ENCODE measurements at regions not wholly inside any gene's neighbourhood (a gene's known extent, or its start where the extent isn't known, plus 50 kb on each side); places are given as distances from the start of the nearest gene placed in this dataset.
"Not testable (repeated sequence)": the region's sequence is repeated elsewhere in the genome, so short reads cannot be mapped to it uniquely, and the experiment has no call there.

- Histone ChIP-seq H4K20me1 (ENCODE audit: insufficient read depth, low read depth, low read length) (no peaks in the 10 kb centered on the region), H3K9me3 (ENCODE audit: low read length) (peaks cover 7% of the 10 kb centered on the region)
Observed at GRCh38 chr3:144815655-144816054, 844.0 kb downstream of the DIPK2A start.

DNA sequence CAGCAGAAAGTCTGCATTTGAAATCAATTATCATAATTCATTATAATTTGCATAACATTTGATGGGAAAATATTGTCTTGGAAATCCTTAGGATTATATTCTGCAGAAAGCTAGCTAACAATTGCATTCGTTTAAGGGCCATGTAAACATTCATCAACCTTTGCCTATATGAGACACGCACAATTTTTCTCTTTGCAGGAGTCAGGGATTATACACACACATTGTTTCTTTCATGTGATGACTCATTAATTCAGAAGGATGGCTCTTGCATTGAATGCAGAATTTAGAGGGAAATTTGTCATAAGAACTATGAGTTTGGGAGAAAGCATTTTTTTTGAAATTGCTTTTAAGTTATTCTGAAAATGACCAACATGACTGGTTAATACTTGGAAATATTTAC is 844.7 kb downstream of the DIPK2A start:
- no peaks in the 10 kb centered on the region for H3K9me2 ChIP-seq (replicated peaks; ENCODE audit: insufficient read depth, low read length)
- no peak overlapping the region for H3K4me2 ChIP-seq (ENCODE audit: low read depth, low read length, poor library complexity, severe bottlenecking)
- H3K27ac ChIP-seq (ENCODE audit: low read length): no peak overlapping the region

More at GRCh38 chr3:144815655-144816054, 844.0 kb downstream of the DIPK2A start:
- Histone ChIP-seq H3K9ac (ENCODE audit: low read length) (no peak overlapping the region), H3K9me2 (replicated peaks; ENCODE audit: insufficient read depth, low read length) (no peaks in the 10 kb centered on the region), H3K4me2 (ENCODE audit: low read depth, low read length, poor library complexity, severe bottlenecking) (no peak overlapping the region), H3K4me1 (ENCODE audit: low read length) (no peaks in the 10 kb centered on the region), H3K36me3 (ENCODE audit: insufficient read depth, low read length) (no peaks in the 10 kb centered on the region), H3K27me3 (ENCODE audit: low read length) (no peaks in the 10 kb centered on the region), H3K27ac (ENCODE audit: low read length) (no peak overlapping the region), H3K79me2 (ENCODE audit: low read length) (no peaks in the 10 kb centered on the region), H2AFZ (ENCODE audit: low read length) (no peak overlapping the region), H3K4me3 (ENCODE audit: low read length) (no peak overlapping the region)
- DNase-seq: no peak

GRCh38 chr3:144818973-144819372 is 847.4 kb downstream of the DIPK2A start:
- DNase-seq: no peak
- no peaks in the 10 kb centered on the region for H3K9me2 ChIP-seq (replicated peaks; ENCODE audit: insufficient read depth, low read length)
- H3K36me3 ChIP-seq (ENCODE audit: insufficient read depth, low read length): no peaks in the 10 kb centered on the region
- no peak overlapping the region for H3K27ac ChIP-seq (ENCODE audit: low read length)
- no peaks in the 10 kb centered on the region for H3K27me3 ChIP-seq (ENCODE audit: low read length)
- H3K9me3 ChIP-seq (ENCODE audit: low read length): peaks cover 11% of the 10 kb centered on the region
- H3K4me3 ChIP-seq (ENCODE audit: low read length): no peak overlapping the region
- no peak overlapping the region for H3K4me2 ChIP-seq (ENCODE audit: low read depth, low read length, poor library complexity, severe bottlenecking)
- no peaks in the 10 kb centered on the region for H3K4me1 ChIP-seq (ENCODE audit: low read length)
- H3K79me2 ChIP-seq (ENCODE audit: low read length): no peaks in the 10 kb centered on the region
- H3K9ac ChIP-seq (ENCODE audit: low read length): no peak overlapping the region
- H2AFZ ChIP-seq (ENCODE audit: low read length): no peak overlapping the region
- H4K20me1 ChIP-seq (ENCODE audit: insufficient read depth, low read depth, low read length): no peaks in the 10 kb centered on the region

More for the DNA sequence above, 844.7 kb downstream of the DIPK2A start:
- H3K27me3 ChIP-seq (ENCODE audit: low read length): no peaks in the 10 kb centered on the region
- no peak for DNase-seq
- H3K9ac ChIP-seq (ENCODE audit: low read length): no peak overlapping the region
- H3K4me1 ChIP-seq (ENCODE audit: low read length): no peaks in the 10 kb centered on the region
- H2AFZ ChIP-seq (ENCODE audit: low read length): no peak overlapping the region
- no peak overlapping the region for H3K4me3 ChIP-seq (ENCODE audit: low read length)
- H4K20me1 ChIP-seq (ENCODE audit: insufficient read depth, low read depth, low read length): no peaks in the 10 kb centered on the region
- H3K9me3 ChIP-seq (ENCODE audit: low read length): peaks cover 11% of the 10 kb centered on the region
- H3K79me2 ChIP-seq (ENCODE audit: low read length): no peaks in the 10 kb centered on the region
- no peaks in the 10 kb centered on the region for H3K36me3 ChIP-seq (ENCODE audit: insufficient read depth, low read length)

GRCh38 chr3:144820232-144820631 is 848.6 kb downstream of the DIPK2A start:
- not testable (repeated sequence) for DNase-seq; H3K4me1 ChIP-seq (ENCODE audit: low read length); H3K9me2 ChIP-seq (replicated peaks; ENCODE audit: insufficient read depth, low read length); H3K9ac ChIP-seq (ENCODE audit: low read length); H2AFZ ChIP-seq (ENCODE audit: low read length); H3K27me3 ChIP-seq (ENCODE audit: low read length); H3K27ac ChIP-seq (ENCODE audit: low read length); H3K4me2 ChIP-seq (ENCODE audit: low read depth, low read length, poor library complexity, severe bottlenecking); H4K20me1 ChIP-seq (ENCODE audit: insufficient read depth, low read depth, low read length); H3K4me3 ChIP-seq (ENCODE audit: low read length); H3K36me3 ChIP-seq (ENCODE audit: insufficient read depth, low read length); H3K79me2 ChIP-seq (ENCODE audit: low read length)
- peaks cover 11% of the 10 kb centered on the region for H3K9me3 ChIP-seq (ENCODE audit: low read length)

DNA sequence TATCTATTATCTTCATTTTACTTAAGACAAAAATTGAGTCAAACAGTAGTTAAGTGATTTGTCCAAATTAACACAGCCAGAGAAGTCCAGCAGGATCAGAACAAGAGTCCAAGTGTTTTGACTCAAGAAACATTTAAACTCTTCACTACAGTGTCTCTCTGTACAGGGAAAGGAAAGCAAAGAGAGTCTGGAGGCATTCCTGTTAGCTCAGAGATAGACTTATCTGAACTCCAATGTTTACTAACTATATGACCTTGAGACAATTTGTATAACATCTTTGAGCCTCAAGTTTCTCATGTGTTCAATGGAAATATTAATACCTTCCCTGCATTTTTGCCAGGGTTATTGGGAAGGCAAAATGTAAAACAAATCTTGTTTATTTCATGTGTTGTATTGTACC is 849.1 kb downstream of the DIPK2A start:
- no peaks in the 10 kb centered on the region for H4K20me1 ChIP-seq (ENCODE audit: insufficient read depth, low read depth, low read length)
- no peak overlapping the region for H3K4me2 ChIP-seq (ENCODE audit: low read depth, low read length, poor library complexity, severe bottlenecking)
- H3K9me2 ChIP-seq (replicated peaks; ENCODE audit: insufficient read depth, low read length): no peaks in the 10 kb centered on the region
- H3K4me1 ChIP-seq (ENCODE audit: low read length): no peaks in the 10 kb centered on the region
- peaks cover 8% of the 10 kb centered on the region for H3K9me3 ChIP-seq (ENCODE audit: low read length)
- no peaks in the 10 kb centered on the region for H3K27me3 ChIP-seq (ENCODE audit: low read length)
- no peak overlapping the region for H3K4me3 ChIP-seq (ENCODE audit: low read length)
- H3K27ac ChIP-seq (ENCODE audit: low read length): no peak overlapping the region
- H2AFZ ChIP-seq (ENCODE audit: low read length): no peak overlapping the region
- no peak for DNase-seq
- H3K9ac ChIP-seq (ENCODE audit: low read length): no peak overlapping the region
- H3K79me2 ChIP-seq (ENCODE audit: low read length): no peaks in the 10 kb centered on the region
- no peaks in the 10 kb centered on the region for H3K36me3 ChIP-seq (ENCODE audit: insufficient read depth, low read length)

DNA sequence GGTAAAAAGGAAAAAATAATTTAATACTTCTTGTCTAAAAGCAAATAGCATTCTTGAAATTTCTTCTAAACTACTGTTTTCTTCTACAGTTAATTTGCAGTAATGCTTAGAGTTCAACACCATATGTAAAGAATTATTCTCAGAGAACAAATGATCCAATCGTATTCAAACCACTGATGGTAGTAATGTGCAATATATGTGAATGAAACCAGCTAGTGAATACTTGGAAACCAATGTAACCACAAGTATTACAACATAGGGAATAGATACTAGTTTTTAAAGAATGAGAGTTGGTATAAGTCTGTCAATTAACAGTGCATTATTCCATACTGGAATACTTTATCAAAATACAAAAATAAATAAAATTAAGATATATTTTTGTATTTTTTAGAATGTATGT is 850.0 kb downstream of the DIPK2A start:
- no peaks in the 10 kb centered on the region for H3K4me1 ChIP-seq (ENCODE audit: low read length)
- H3K27ac ChIP-seq (ENCODE audit: low read length): no peak overlapping the region
- no peak overlapping the region for H3K9ac ChIP-seq (ENCODE audit: low read length)
- DNase-seq: no peak
- H3K9me2 ChIP-seq (replicated peaks; ENCODE audit: insufficient read depth, low read length): no peaks in the 10 kb centered on the region
- no peaks in the 10 kb centered on the region for H3K27me3 ChIP-seq (ENCODE audit: low read length)
- no peak overlapping the region for H3K4me3 ChIP-seq (ENCODE audit: low read length)
- no peaks in the 10 kb centered on the region for H3K79me2 ChIP-seq (ENCODE audit: low read length)
- no peaks in the 10 kb centered on the region for H4K20me1 ChIP-seq (ENCODE audit: insufficient read depth, low read depth, low read length)
- H3K4me2 ChIP-seq (ENCODE audit: low read depth, low read length, poor library complexity, severe bottlenecking): no peak overlapping the region
- peaks cover 8% of the 10 kb centered on the region for H3K9me3 ChIP-seq (ENCODE audit: low read length)
- no peak overlapping the region for H2AFZ ChIP-seq (ENCODE audit: low read length)
- H3K36me3 ChIP-seq (ENCODE audit: insufficient read depth, low read length): no peaks in the 10 kb centered on the region

DNA sequence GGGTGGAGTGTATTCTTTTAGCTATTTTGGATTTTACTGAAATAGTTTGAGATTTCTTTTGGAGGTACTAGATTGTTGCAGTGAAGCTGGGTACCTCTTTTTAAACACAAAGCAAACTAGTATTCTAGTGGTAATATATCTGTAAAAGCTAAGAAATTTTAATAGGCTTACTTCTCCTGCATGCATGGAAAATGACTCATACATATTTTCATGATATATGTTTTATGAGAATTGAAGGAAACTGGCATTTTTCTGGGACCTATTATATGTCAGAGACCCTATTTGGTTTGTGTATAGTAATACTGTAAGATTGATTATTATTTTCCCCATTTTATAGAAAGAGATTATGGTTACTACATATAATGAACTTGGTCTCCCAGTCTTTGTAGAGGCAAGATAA is 851.0 kb downstream of the DIPK2A start:
- H3K4me3 ChIP-seq (ENCODE audit: low read length): no peak overlapping the region
- H3K36me3 ChIP-seq (ENCODE audit: insufficient read depth, low read length): no peaks in the 10 kb centered on the region
- no peaks in the 10 kb centered on the region for H3K79me2 ChIP-seq (ENCODE audit: low read length)
- no peak for DNase-seq
- H3K9me3 ChIP-seq (ENCODE audit: low read length): peaks cover 5% of the 10 kb centered on the region
- no peak overlapping the region for H3K4me2 ChIP-seq (ENCODE audit: low read depth, low read length, poor library complexity, severe bottlenecking)
- no peak overlapping the region for H2AFZ ChIP-seq (ENCODE audit: low read length)
- no peaks in the 10 kb centered on the region for H3K27me3 ChIP-seq (ENCODE audit: low read length)
- no peak overlapping the region for H3K27ac ChIP-seq (ENCODE audit: low read length)
- H4K20me1 ChIP-seq (ENCODE audit: insufficient read depth, low read depth, low read length): no peaks in the 10 kb centered on the region
- H3K9ac ChIP-seq (ENCODE audit: low read length): no peak overlapping the region
- no peaks in the 10 kb centered on the region for H3K4me1 ChIP-seq (ENCODE audit: low read length)
- no peaks in the 10 kb centered on the region for H3K9me2 ChIP-seq (replicated peaks; ENCODE audit: insufficient read depth, low read length)

DNA sequence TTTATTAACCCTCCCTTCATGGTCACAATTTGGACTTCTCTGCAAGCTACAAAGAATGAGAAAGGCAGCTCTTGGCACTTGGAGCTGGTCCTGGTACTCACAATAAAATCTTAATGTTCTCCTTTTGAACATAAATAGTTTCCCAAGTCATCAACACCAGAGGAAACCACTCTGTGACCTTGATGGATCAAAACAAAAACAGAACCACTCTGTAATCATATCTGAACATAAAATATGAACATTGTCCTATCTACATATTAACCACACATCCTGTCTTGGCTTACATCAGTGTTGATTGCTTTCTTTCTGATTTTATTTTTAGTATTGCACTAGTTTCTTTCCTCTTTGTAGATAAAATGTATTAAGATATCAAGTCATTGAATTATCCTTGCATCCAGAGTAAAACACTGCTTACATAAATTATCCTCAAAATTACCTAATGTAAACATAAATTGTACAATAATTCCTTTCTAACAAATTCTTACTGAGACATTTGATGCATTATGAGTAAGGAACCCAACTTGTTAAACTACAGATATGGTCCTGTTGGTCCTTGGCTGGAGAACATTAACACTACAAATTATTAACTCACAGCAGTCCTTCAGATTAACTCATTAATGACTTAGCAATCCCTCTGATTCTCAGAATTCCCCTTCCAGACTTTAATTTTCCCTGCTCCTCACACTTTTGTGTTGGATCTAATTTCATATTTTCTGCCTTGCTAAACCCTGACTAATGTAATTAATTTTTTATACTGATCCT is 860.5 kb downstream of the DIPK2A start:
- Histone ChIP-seq H3K4me2 (ENCODE audit: low read depth, low read length, poor library complexity, severe bottlenecking) (no peak overlapping the region), H3K9me2 (replicated peaks; ENCODE audit: insufficient read depth, low read length) (no peaks in the 10 kb centered on the region), H3K27me3 (ENCODE audit: low read length) (no peaks in the 10 kb centered on the region), H3K36me3 (ENCODE audit: insufficient read depth, low read length) (no peaks in the 10 kb centered on the region), H4K20me1 (ENCODE audit: insufficient read depth, low read depth, low read length) (no peaks in the 10 kb centered on the region), H3K79me2 (ENCODE audit: low read length) (no peaks in the 10 kb centered on the region), H2AFZ (ENCODE audit: low read length) (no peak overlapping the region), H3K27ac (ENCODE audit: low read length) (no peak overlapping the region), H3K9ac (ENCODE audit: low read length) (no peak overlapping the region), H3K4me3 (ENCODE audit: low read length) (no peak overlapping the region), H3K4me1 (ENCODE audit: low read length) (no peaks in the 10 kb centered on the region), H3K9me3 (ENCODE audit: low read length) (peaks cover 9% of the 10 kb centered on the region; the same call in 1 of the 2 replicates)
- DNase-seq: no peak

Data from Karpas-422 (cell line).